Stimulated activated CD4-positive, alpha-beta T cell treated with anti-CD3 and anti-CD28 coated beads, Interleukin-12 subunit alpha, Interleukin-12 subunit beta, amount 100 ng/mL, for 4 hours (primary cell): ENCODE measurements at regions not wholly inside any gene's neighbourhood (a gene's known extent, or its start where the extent isn't known, plus 50 kb on each side); places are given as distances from the start of the nearest gene placed in this dataset.

Experiments
- DNase-seq: peaks from one replicate; pipeline ENCODE4 v3.0.0-alpha.2; 2020

- DNase-seq, result no peak
These were observed 141.8 kb downstream of the GRIN2B start for GRCh38 chr12:13839365-13840336.

- DNase-seq, result no peak
These were observed 145.3 kb downstream of the GRIN2B start for GRCh38 chr12:13836099-13836498.

- no peak for DNase-seq
These were observed 145.8 kb downstream of the GRIN2B start for GRCh38 chr12:13835652-13836051.

- DNase-seq, result no peak
These were observed 147.2 kb downstream of the GRIN2B start for GRCh38 chr12:13834241-13834640.

GRCh38 chr12:13817131-13817530, 164.3 kb downstream of the GRIN2B start:
- no peak for DNase-seq

- no peak for DNase-seq
These were observed 165.0 kb downstream of the GRIN2B start for GRCh38 chr12:13816394-13816793.

GRCh38 chr12:13812168-13812567, 169.2 kb downstream of the GRIN2B start:
- DNase-seq, result no peak

- no peak for DNase-seq
These were observed 170.3 kb downstream of the GRIN2B start for GRCh38 chr12:13811061-13811460.

- DNase-seq, result no peak
These were observed 176.4 kb downstream of the GRIN2B start for GRCh38 chr12:13805041-13805440.

- no peak for DNase-seq
These were observed 179.9 kb downstream of the GRIN2B start for GRCh38 chr12:13801543-13801942.

GRCh38 chr12:13799574-13799973, 181.8 kb downstream of the GRIN2B start:
- no peak for DNase-seq

- no peak for DNase-seq
These were observed 183.2 kb downstream of the GRIN2B start for GRCh38 chr12:13798162-13798561.

- DNase-seq, result no peak
These were observed 186.7 kb downstream of the GRIN2B start for GRCh38 chr12:13794706-13795105.

- DNase-seq, result no peak
These were observed 191.1 kb downstream of the GRIN2B start for GRCh38 chr12:13790317-13790716.

- no peak for DNase-seq
These were observed 192.8 kb downstream of the GRIN2B start for GRCh38 chr12:13788626-13789025.

GRCh38 chr12:13786646-13787045, 194.8 kb downstream of the GRIN2B start:
- no peak for DNase-seq

GRCh38 chr12:13784504-13784903, 196.9 kb downstream of the GRIN2B start:
- DNase-seq, result no peak

- no peak for DNase-seq
These were observed 200.9 kb downstream of the GRIN2B start for GRCh38 chr12:13780453-13780852.

GRCh38 chr12:13777374-13777773, 204.0 kb downstream of the GRIN2B start:
- DNase-seq, result no peak

GRCh38 chr12:13772264-13772663, 209.1 kb downstream of the GRIN2B start:
- DNase-seq, result no peak

GRCh38 chr12:13770576-13770975, 210.8 kb downstream of the GRIN2B start:
- no peak for DNase-seq

- no peak for DNase-seq
These were observed 211.4 kb downstream of the GRIN2B start for GRCh38 chr12:13769966-13770365.

GRCh38 chr12:13769273-13769672, 212.1 kb downstream of the GRIN2B start:
- no peak for DNase-seq

GRCh38 chr12:13764748-13765147, 216.7 kb downstream of the GRIN2B start:
- no peak for DNase-seq

GRCh38 chr12:13749389-13749788, 232.0 kb downstream of the GRIN2B start:
- no peak for DNase-seq
